ENCODE measurements at regions not wholly inside any gene's neighbourhood (a gene's known extent, or its start where the extent isn't known, plus 50 kb on each side); places are given as distances from the start of the nearest gene placed in this dataset.

DNA sequence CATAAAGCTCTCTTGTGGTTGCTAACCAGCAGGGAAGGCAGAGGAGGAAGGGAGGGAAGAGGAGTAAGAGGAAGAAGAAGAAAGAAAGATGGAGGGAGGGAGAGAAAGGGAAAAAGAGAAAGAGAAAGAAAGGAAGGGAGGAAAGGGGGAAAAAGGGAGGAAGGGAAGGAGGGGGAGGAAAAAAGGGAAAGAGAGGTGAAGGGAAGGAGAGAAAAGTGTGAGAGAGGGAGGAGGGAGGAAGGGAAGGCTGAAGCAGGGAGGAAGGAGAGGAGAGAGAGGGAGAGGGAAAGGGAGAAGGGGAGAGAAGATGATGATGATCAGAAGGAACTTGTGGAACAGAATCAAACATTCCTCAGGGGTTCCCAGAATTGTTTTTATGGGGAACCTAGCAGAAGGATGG is 57.5 kb upstream of the TOX2 start:
- no peaks in the 10 kb centered on the region for H3K27me3 Mint-ChIP-seq (ENCODE audit: unreplicated experiment)

DNA sequence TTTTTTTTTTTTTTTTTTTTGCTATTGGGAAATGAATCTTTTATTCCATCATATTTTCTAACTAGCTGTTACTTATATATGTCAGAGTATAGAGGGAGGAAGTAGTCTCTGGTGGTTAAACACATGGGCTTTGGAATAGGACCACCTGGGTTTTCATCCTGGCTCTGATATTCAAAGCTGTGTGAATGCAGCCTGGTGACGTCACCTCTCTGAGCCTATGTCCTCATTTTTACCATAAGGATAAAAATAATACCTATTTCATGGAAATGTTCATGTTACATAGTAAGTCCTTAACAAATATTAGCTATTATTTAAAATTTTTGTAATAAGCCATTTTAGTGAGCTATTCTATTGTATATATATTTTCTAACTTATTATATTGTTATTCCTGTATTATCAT is 58.8 kb upstream of the TOX2 start:
- H3K27ac Mint-ChIP-seq (ENCODE audit: unreplicated experiment) = no peak overlapping the region
- TF ChIP-seq, protein P1, sequence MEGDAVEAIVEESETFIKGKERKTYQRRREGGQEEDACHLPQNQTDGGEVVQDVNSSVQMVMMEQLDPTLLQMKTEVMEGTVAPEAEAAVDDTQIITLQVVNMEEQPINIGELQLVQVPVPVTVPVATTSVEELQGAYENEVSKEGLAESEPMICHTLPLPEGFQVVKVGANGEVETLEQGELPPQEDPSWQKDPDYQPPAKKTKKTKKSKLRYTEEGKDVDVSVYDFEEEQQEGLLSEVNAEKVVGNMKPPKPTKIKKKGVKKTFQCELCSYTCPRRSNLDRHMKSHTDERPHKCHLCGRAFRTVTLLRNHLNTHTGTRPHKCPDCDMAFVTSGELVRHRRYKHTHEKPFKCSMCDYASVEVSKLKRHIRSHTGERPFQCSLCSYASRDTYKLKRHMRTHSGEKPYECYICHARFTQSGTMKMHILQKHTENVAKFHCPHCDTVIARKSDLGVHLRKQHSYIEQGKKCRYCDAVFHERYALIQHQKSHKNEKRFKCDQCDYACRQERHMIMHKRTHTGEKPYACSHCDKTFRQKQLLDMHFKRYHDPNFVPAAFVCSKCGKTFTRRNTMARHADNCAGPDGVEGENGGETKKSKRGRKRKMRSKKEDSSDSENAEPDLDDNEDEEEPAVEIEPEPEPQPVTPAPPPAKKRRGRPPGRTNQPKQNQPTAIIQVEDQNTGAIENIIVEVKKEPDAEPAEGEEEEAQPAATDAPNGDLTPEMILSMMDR (IDR thresholded peaks at IDR 0.05; ENCODE audit: unreplicated experiment) = no peak
- DNase-seq (ENCODE audit: low spot score) = no peak
- H3K36me3 Mint-ChIP-seq (ENCODE audit: low read depth, unreplicated experiment) = no peaks in the 10 kb centered on the region
- no peaks in the 10 kb centered on the region for H3K9me3 Mint-ChIP-seq (ENCODE audit: unreplicated experiment)
- no peaks in the 10 kb centered on the region for H3K27me3 Mint-ChIP-seq (ENCODE audit: unreplicated experiment)
- H3K4me1 Mint-ChIP-seq (ENCODE audit: unreplicated experiment) = no peaks in the 10 kb centered on the region
- no peak overlapping the region for H3K4me3 Mint-ChIP-seq (ENCODE audit: unreplicated experiment)

More for the DNA sequence above, 57.5 kb upstream of the TOX2 start:
- H3K36me3 Mint-ChIP-seq (ENCODE audit: low read depth, unreplicated experiment) = no peaks in the 10 kb centered on the region
- H3K4me1 Mint-ChIP-seq (ENCODE audit: unreplicated experiment) = no peaks in the 10 kb centered on the region
- no peak overlapping the region for H3K27ac Mint-ChIP-seq (ENCODE audit: unreplicated experiment)
- H3K9me3 Mint-ChIP-seq (ENCODE audit: unreplicated experiment) = no peaks in the 10 kb centered on the region
- TF ChIP-seq, protein P1 (IDR thresholded peaks at IDR 0.05; ENCODE audit: unreplicated experiment) = no peak
- no peak for DNase-seq (ENCODE audit: low spot score)
- no peak overlapping the region for H3K4me3 Mint-ChIP-seq (ENCODE audit: unreplicated experiment)

DNA sequence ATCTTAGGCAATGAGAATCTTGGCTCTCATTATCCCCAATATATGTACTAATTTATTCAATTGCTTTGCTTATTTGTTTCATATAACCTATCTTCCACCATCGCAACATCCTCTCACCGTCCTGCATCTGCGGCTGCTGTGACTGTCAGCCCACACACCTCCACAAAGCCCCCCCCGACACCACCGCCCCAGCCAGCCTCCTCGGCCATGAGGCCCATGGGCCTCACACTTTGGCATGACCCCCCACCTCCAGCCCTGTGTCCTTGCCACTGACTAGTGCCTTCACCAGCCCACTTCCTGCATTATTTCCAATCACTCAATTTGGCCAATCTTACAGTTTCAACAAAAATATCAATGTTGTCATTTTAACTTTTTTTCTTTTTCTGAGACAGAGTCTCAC is 60.7 kb upstream of the TOX2 start:
- peaks cover 7% of the 10 kb centered on the region for H3K4me1 Mint-ChIP-seq (ENCODE audit: unreplicated experiment)
- H3K27ac Mint-ChIP-seq (ENCODE audit: unreplicated experiment) = no peak overlapping the region
- no peak for DNase-seq (ENCODE audit: low spot score)
- H3K36me3 Mint-ChIP-seq (ENCODE audit: low read depth, unreplicated experiment) = no peaks in the 10 kb centered on the region
- TF ChIP-seq, protein P1 (IDR thresholded peaks at IDR 0.05; ENCODE audit: unreplicated experiment) = no peak
- H3K27me3 Mint-ChIP-seq (ENCODE audit: unreplicated experiment) = no peaks in the 10 kb centered on the region
- H3K9me3 Mint-ChIP-seq (ENCODE audit: unreplicated experiment) = no peaks in the 10 kb centered on the region
- H3K4me3 Mint-ChIP-seq (ENCODE audit: unreplicated experiment) = no peak overlapping the region

DNA sequence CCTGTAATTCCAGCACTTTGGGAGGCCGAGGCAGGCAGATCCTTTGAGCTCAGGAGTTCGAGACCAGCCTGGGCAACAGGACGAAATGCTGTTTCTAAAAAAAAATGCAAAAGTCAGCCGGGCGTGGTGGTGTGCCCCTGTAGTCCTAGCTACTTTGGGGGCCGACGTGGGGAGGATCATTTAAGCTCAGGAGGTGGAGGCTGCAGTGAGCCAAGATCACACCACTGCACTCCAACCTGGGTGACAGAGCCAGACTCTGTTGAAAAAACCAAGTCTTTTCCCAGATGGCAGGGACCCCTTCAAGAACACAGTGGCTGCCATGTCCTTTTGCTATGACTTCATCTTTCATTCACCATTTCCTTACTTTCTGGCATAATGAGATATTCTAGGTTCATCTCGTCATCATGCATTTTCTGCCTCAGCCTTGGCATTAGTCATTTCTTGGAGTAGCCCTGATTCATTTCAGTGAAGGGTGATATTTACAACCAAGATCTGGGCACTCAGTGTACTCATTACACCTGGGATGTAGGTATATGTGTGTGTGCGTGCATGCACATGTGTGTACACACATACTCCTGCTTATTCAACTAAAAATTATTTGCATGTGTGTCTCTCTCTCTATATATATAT is 61.4 kb upstream of the TOX2 start:
- Mint-ChIP-seq H3K4me1 (ENCODE audit: unreplicated experiment) (peaks cover 7% of the 10 kb centered on the region), H3K9me3 (ENCODE audit: unreplicated experiment) (no peaks in the 10 kb centered on the region), H3K27ac (ENCODE audit: unreplicated experiment) (no peak overlapping the region), H3K36me3 (ENCODE audit: low read depth, unreplicated experiment) (no peaks in the 10 kb centered on the region), H3K4me3 (ENCODE audit: unreplicated experiment) (no peak overlapping the region), H3K27me3 (ENCODE audit: unreplicated experiment) (no peaks in the 10 kb centered on the region)
- TF ChIP-seq, protein P1 (IDR thresholded peaks at IDR 0.05; ENCODE audit: unreplicated experiment) = no peak
- DNase-seq (ENCODE audit: low spot score) = no peak

DNA sequence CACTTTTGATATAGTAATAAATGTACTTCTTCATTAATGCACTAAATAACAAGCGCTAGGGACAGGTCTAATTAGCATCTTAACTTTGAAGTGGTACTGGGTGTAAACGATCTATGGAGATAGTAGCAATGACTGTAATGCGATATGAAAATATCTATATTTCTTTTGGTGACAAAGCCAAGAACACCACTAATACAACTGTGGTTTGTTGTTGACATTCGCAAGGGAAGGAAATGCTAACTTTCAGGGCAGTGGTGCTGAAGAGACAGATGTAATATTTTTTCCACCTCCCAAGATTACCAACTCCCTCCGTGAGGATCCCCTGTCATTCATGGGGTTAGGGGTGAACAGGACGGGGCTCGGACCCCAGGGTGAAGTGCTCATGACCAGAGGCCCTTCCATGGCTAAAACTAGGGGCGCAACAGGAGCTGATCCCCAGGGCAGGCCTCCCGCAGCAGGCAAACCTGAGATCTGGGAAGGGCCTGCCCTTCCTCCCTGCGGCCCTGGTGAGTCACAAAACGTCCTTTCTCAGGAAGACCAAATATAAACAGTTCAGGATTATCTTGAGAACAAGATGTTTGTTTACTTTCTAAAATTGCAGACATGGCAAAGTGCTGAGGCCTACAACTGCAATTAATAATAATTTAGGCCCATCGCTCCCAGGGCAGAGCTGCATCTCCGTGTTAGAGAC is 65.0 kb upstream of the TOX2 start:
- Mint-ChIP-seq H3K4me3 (ENCODE audit: unreplicated experiment) (no peak overlapping the region), H3K27me3 (ENCODE audit: unreplicated experiment) (peaks cover 5% of the 10 kb centered on the region), H3K27ac (ENCODE audit: unreplicated experiment) (no peak overlapping the region), H3K4me1 (ENCODE audit: unreplicated experiment) (peaks cover 27% of the 10 kb centered on the region), H3K36me3 (ENCODE audit: low read depth, unreplicated experiment) (no peaks in the 10 kb centered on the region), H3K9me3 (ENCODE audit: unreplicated experiment) (no peaks in the 10 kb centered on the region)
- TF ChIP-seq, protein P1 (IDR thresholded peaks at IDR 0.05; ENCODE audit: unreplicated experiment) = no peak
- DNase-seq (ENCODE audit: low spot score) = no peak

Measured in endothelial cell (in vitro differentiated cells).